PC-9 (cell line): ENCODE measurements at regions not wholly inside any gene's neighbourhood (a gene's known extent, or its start where the extent isn't known, plus 50 kb on each side); places are given as distances from the start of the nearest gene placed in this dataset.

ENCODE experiments used
- BruUV-seq: library from RNA; stranded (reverse); fragments of 400-500 nt; replicated peaks from 2 replicates; lab custom pipeline; 2021; lab: Mats Ljungman, UMichigan
- CTCF ChIA-PET: fragments of 300-600 bp; sonication (Branson Sonifier 250); formaldehyde crosslinking; loops from one replicate; lab custom pipeline; 2022; ENCODE audit warnings: antibody characterized with exemption; lab: Charles Lee
- POLR2A ChIA-PET: fragments of 300-600 bp; sonication (Branson Sonifier 250); formaldehyde crosslinking; loops from one replicate; lab custom pipeline; 2022; ENCODE audit warnings: antibody characterized with exemption; ENCODE audit not compliant: unreplicated experiment; lab: Charles Lee
- DNase-seq, 2 experiments: peaks; one replicate each; pipeline versions ENCODE4 v3.0.0 to v3.0.0-alpha.2; 2015 to 2022; ENCODE audit warnings: mixed read lengths in 1 of 2
- H2AFZ ChIP-seq: fragments of 200-600 bp; sonication (generic); 2 replicates; pipeline ENCODE4 v1.8.1; 2017; ENCODE audit warnings: antibody characterized with exemption
- H3F3A ChIP-seq: fragments of 200-600 bp; sonication (generic); 2 replicates; pipeline ENCODE4 v1.8.1; 2017; ENCODE audit warnings: antibody characterized with exemption, mild to moderate bottlenecking, low read depth; ENCODE audit not compliant: insufficient read depth
- H3K27ac ChIP-seq: fragments of 200-600 bp; sonication (generic); 2 replicates; pipeline ENCODE4 v1.6.1; 2016; ENCODE audit warnings: mixed run types
- H3K27me3 ChIP-seq: fragments of 200-600 bp; sonication (generic); 2 replicates; pipeline ENCODE4 v1.6.1; 2016; ENCODE audit warnings: low read depth, mixed run types; ENCODE audit not compliant: insufficient read depth
- H3K36me3 ChIP-seq: fragments of 200-600 bp; sonication (generic); 2 replicates; pipeline ENCODE4 v1.6.1; 2016; ENCODE audit warnings: low read depth, mixed run types
- H3K4me1 ChIP-seq: fragments of 200-600 bp; sonication (generic); replicated peaks from 2 replicates; pipeline ENCODE4 v1.6.1; 2016; ENCODE audit warnings: mixed run types; ENCODE audit not compliant: insufficient read depth
- H3K4me2 ChIP-seq: fragments of 200-600 bp; sonication (generic); 2 replicates; pipeline ENCODE4 v1.6.1; 2017; ENCODE audit warnings: mixed run types
- H3K4me3 ChIP-seq: fragments of 200-600 bp; sonication (generic); 2 replicates; pipeline ENCODE4 v1.6.1; 2016; ENCODE audit warnings: mixed run types
- H3K79me2 ChIP-seq: fragments of 200-600 bp; sonication (generic); 2 replicates; pipeline ENCODE4 v1.6.1; 2017; ENCODE audit warnings: low read depth, mixed run types
- H3K9me2 ChIP-seq: fragments of 200-600 bp; sonication (generic); 2 replicates; pipeline ENCODE4 v1.8.1; 2017; ENCODE audit warnings: mild to moderate bottlenecking; ENCODE audit not compliant: insufficient read depth
- H3K9me3 ChIP-seq: fragments of 200-600 bp; sonication (generic); 2 replicates; pipeline ENCODE4 v1.8.1; 2016; ENCODE audit warnings: low read depth; ENCODE audit not compliant: insufficient read depth
- H4K20me1 ChIP-seq: fragments of 200-600 bp; sonication (generic); 2 replicates; pipeline ENCODE4 v1.8.1; 2017; ENCODE audit not compliant: insufficient read depth
- EZH2 ChIP-seq: fragments of 200-600 bp; sonication (generic); IDR thresholded peaks from 2 replicates; pipeline ENCODE4 v1.8.0; 2017; ENCODE audit warnings: antibody characterized with exemption, low read depth
- intact Hi-C: fragments of 100-400 bp; cut with micrococcal nuclease; formaldehyde crosslinking; loops from one replicate; pipeline ENCODE4 v1.10.0; 2022; ENCODE audit not compliant: unreplicated experiment
- TF ChIP-seq, protein P1 (sequence below): fragments of 200-600 bp; sonication (generic); conservative IDR thresholded peaks from 2 replicates; pipeline ENCODE4 v1.6.1; 2017; ENCODE audit warnings: mixed run types, antibody characterized with exemption, mild to moderate bottlenecking, moderate library complexity

GRCh38 chr11:112834277-112834755 is 126.9 kb upstream of the NCAM1 start:
- BruUV-seq, result no TSS peak

DNA sequence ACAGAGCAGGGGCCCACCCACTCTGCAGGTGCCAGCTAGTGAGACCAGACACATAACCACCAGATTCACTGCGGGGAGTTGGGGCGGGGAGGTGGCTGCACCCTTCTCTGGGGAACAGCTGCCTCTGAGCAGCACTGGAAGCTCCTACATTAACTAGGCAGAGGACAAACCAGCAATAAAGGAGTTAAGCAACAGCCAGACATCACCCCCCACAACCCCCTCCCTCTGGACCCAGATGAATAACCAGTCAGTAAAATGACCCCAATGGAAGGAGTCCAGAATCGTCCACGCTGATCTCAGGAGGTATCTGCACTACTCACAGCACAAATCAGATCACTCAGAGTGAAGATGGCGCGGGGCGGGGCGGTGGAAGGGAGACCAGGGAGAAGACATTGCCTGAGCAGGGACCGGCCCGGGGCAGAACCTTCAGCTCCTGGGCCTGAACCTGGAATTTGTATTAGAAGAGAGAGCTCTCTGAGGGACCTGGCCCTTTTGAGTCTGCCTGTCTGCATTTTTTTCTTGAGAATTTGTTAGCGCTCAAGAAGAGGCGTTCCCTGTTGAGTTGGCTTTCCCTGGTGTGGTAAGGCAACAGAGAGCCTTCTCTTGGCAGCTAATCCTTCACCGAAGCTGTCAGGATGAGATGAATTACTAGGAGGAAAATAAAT is 125.5 kb upstream of the NCAM1 start:
- Histone ChIP-seq H4K20me1 (no peaks in the 10 kb centered on the region), H3K4me1 (no peaks in the 10 kb centered on the region), H3K4me3 (no peak overlapping the region), H3K9me2 (no peaks in the 10 kb centered on the region), H3K4me2 (no peak overlapping the region), H3F3A (no peaks in the 10 kb centered on the region), H3K36me3 (no peaks in the 10 kb centered on the region), H3K9me3 (no peaks in the 10 kb centered on the region), H3K79me2 (no peaks in the 10 kb centered on the region), H3K27me3 (no peaks in the 10 kb centered on the region), H3K27ac (no peak overlapping the region), H2AFZ (no peak overlapping the region)
- no peak for DNase-seq
- no TSS peak for BruUV-seq
- ChIA-PET CTCF (no interaction called here), POLR2A (no interaction called here)
- TF ChIP-seq, protein P1, sequence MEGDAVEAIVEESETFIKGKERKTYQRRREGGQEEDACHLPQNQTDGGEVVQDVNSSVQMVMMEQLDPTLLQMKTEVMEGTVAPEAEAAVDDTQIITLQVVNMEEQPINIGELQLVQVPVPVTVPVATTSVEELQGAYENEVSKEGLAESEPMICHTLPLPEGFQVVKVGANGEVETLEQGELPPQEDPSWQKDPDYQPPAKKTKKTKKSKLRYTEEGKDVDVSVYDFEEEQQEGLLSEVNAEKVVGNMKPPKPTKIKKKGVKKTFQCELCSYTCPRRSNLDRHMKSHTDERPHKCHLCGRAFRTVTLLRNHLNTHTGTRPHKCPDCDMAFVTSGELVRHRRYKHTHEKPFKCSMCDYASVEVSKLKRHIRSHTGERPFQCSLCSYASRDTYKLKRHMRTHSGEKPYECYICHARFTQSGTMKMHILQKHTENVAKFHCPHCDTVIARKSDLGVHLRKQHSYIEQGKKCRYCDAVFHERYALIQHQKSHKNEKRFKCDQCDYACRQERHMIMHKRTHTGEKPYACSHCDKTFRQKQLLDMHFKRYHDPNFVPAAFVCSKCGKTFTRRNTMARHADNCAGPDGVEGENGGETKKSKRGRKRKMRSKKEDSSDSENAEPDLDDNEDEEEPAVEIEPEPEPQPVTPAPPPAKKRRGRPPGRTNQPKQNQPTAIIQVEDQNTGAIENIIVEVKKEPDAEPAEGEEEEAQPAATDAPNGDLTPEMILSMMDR, result no peak
- TF ChIP-seq EZH2, result no peak
- intact Hi-C loops, result loop anchor here (5.0 kb wide), 1 partner anchor 277 kb away; no protein-coding TSS in a partner anchor

More at GRCh38 chr11:112834277-112834755, 126.9 kb upstream of the NCAM1 start:
- ChIA-PET POLR2A (no interaction called here), CTCF (no interaction called here)
- Histone ChIP-seq H3K4me3 (no peak overlapping the region), H3F3A (no peaks in the 10 kb centered on the region), H3K9me3 (no peaks in the 10 kb centered on the region), H3K27ac (no peak overlapping the region), H3K9me2 (no peaks in the 10 kb centered on the region), H3K79me2 (no peaks in the 10 kb centered on the region), H3K4me1 (no peaks in the 10 kb centered on the region), H3K4me2 (no peak overlapping the region), H3K36me3 (no peaks in the 10 kb centered on the region), H2AFZ (no peak overlapping the region), H4K20me1 (no peaks in the 10 kb centered on the region), H3K27me3 (no peaks in the 10 kb centered on the region)
- TF ChIP-seq EZH2, result no peak
- TF ChIP-seq, protein P1, result no peak
- intact Hi-C loops, result no loop called here
- no peak for DNase-seq

- Histone ChIP-seq H3K4me1 (no peaks in the 10 kb centered on the region), H3K9me2 (no peaks in the 10 kb centered on the region), H3K36me3 (no peaks in the 10 kb centered on the region), H4K20me1 (no peaks in the 10 kb centered on the region), H3K79me2 (no peaks in the 10 kb centered on the region), H3K27me3 (no peaks in the 10 kb centered on the region), H3K27ac (no peak overlapping the region), H3K9me3 (no peaks in the 10 kb centered on the region), H3K4me3 (no peak overlapping the region), H3K4me2 (no peak overlapping the region), H3F3A (no peaks in the 10 kb centered on the region), H2AFZ (no peak overlapping the region)
- ChIA-PET POLR2A (no interaction called here), CTCF (no interaction called here)
- TF ChIP-seq EZH2, result no peak
- TF ChIP-seq, protein P1, result no peak
- DNase-seq, result no peak
- no TSS peak for BruUV-seq
- intact Hi-C loops, result loop anchor here (5.0 kb wide), 1 partner anchor 276 kb away; no protein-coding TSS in a partner anchor
These were observed 125.0 kb upstream of the NCAM1 start for GRCh38 chr11:112836256-112836602.
